AG09319 (cell line): ENCODE measurements at regions not wholly inside any gene's neighbourhood (a gene's known extent, or its start where the extent isn't known, plus 50 kb on each side); places are given as distances from the start of the nearest gene placed in this dataset.

Experiments used
- DNase-seq: peaks from one replicate; pipeline ENCODE4 v3.0.0-alpha.2; 2010; ENCODE audit warnings: low read depth; ENCODE audit errors: extremely low read depth
- CTCF ChIP-seq: IDR thresholded peaks from 2 replicates; pipeline ENCODE4 v1.5.1; 2011; ENCODE audit warnings: low read depth, mild to moderate bottlenecking, inconsistent platforms, low read length, moderate library complexity

- no peak for TF ChIP-seq CTCF
- no peak for DNase-seq
Measured at GRCh38 chr14:48693793-48694192, 892.4 kb downstream of the RPS29 start.

- DNase-seq = no peak
- no peak for TF ChIP-seq CTCF
Measured at GRCh38 chr14:48690349-48690748, 895.8 kb downstream of the RPS29 start.

- no peak for TF ChIP-seq CTCF
- DNase-seq = no peak
Measured at GRCh38 chr14:48686650-48687049, 899.5 kb downstream of the RPS29 start.

GRCh38 chr14:48672506-48672905 is 913.7 kb downstream of the RPS29 start:
- no peak for TF ChIP-seq CTCF
- DNase-seq = no peak

GRCh38 chr14:48670939-48671338 is 915.2 kb downstream of the RPS29 start:
- no peak for TF ChIP-seq CTCF
- no peak for DNase-seq

GRCh38 chr14:48665077-48665784 is 920.9 kb downstream of the RPS29 start:
- no peak for TF ChIP-seq CTCF
- DNase-seq = no peak

GRCh38 chr14:48643241-48643640 is 942.9 kb downstream of the RPS29 start:
- TF ChIP-seq CTCF = no peak

More at GRCh38 chr14:48643241-48643640, 942.9 kb downstream of the RPS29 start:
- DNase-seq = no peak
